Activated CD8-positive, alpha-beta memory T cell treated with anti-CD3 and anti-CD28 coated beads for 36 hours (primary cell): ENCODE measurements at regions not wholly inside any gene's neighbourhood (a gene's known extent, or its start where the extent isn't known, plus 50 kb on each side); places are given as distances from the start of the nearest gene placed in this dataset.
"Not testable (repeated sequence)": the region's sequence is repeated elsewhere in the genome, so short reads cannot be mapped to it uniquely, and the experiment has no call there.

Experiments
- CTCF ChIA-PET: fragments of 350-600 bp; sonication (Branson Sonifier 250); formaldehyde crosslinking; loops from one replicate; lab custom pipeline; 2021; ENCODE audit warnings: antibody characterized with exemption; lab: Charles Lee
- POLR2A ChIA-PET: fragments of 350-600 bp; sonication (Branson Sonifier 250); formaldehyde crosslinking; loops from one replicate; lab custom pipeline; 2021; ENCODE audit warnings: antibody characterized with exemption; lab: Charles Lee

- CTCF ChIA-PET = no interaction called here
- POLR2A ChIA-PET = no interaction called here
Measured at GRCh38 chr6:140176306-140176705, 801.9 kb upstream of the CITED2 start.

GRCh38 chr6:140175486-140175885 is 801.0 kb upstream of the CITED2 start:
- ChIA-PET POLR2A (no interaction called here), CTCF (no interaction called here)

GRCh38 chr6:140174524-140174923 is 800.1 kb upstream of the CITED2 start:
- ChIA-PET POLR2A (no interaction called here), CTCF (no interaction called here)

DNA sequence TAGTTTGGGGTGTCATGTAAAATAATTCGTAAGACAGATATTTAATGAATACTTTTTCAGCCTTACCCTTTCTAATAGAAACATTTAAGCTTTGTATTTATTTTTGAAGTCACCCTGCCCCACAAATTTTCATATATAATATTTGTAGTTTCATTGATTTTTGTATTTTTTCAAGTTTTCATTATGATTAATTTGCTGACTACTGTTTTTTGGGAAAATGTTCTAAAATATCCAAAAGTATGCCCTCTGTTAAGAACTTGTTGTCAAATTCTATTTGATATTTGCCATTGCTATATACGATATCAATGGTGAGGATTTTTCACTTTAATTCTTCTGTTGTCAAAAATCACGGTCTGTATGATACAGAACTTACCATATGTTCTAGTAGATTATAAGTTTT is 793.9 kb upstream of the CITED2 start:
- POLR2A ChIA-PET = no interaction called here
- CTCF ChIA-PET = no interaction called here

- CTCF ChIA-PET = no interaction called here
- POLR2A ChIA-PET = no interaction called here
Measured at GRCh38 chr6:140160909-140161308, 786.5 kb upstream of the CITED2 start.

DNA sequence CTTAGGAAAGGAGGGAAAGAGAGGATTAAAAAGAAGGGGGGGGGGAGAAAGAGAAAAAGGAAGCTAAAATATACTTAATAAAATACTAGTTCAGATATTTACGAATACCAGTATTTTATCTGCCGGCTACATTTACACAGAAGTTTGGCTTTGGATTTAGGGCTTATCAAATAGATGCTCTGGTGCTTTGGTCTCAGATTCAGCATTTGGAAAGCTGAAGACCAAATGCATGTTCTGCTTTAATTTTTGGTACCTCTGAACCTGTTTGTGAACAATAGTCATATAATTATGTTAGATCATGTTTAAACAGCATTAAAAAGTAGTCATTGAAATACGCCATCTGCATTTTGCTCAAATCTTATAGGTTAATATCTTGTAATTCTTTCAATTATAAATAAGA is 786.0 kb upstream of the CITED2 start:
- POLR2A ChIA-PET = no interaction called here

GRCh38 chr6:140156131-140156530 is 781.7 kb upstream of the CITED2 start:
- ChIA-PET POLR2A (no interaction called here), CTCF (no interaction called here)

More for the DNA sequence above, 786.0 kb upstream of the CITED2 start:
- CTCF ChIA-PET = no interaction called here

GRCh38 chr6:140155451-140156126 is 781.1 kb upstream of the CITED2 start:
- CTCF ChIA-PET = no interaction called here
- POLR2A ChIA-PET = no interaction called here

DNA sequence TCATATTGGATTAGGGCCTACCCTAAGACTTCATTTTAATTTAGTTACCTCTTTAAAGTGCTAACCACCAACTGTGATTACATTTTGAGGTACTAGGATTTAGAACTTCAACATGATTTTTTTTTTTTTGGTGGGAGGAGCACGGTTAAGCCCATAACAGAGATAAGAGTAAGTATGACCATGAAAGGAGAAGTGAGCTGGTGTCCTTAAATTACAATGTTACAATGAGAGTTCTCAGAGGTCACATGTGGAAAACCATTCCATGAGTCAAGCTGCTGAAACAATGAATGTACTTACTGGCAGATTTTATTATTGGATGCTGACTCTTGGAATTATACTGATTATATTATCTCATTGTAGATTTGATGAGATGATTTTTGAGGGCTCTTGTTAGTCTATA is 779.3 kb upstream of the CITED2 start:
- POLR2A ChIA-PET = no interaction called here
- CTCF ChIA-PET = no interaction called here

DNA sequence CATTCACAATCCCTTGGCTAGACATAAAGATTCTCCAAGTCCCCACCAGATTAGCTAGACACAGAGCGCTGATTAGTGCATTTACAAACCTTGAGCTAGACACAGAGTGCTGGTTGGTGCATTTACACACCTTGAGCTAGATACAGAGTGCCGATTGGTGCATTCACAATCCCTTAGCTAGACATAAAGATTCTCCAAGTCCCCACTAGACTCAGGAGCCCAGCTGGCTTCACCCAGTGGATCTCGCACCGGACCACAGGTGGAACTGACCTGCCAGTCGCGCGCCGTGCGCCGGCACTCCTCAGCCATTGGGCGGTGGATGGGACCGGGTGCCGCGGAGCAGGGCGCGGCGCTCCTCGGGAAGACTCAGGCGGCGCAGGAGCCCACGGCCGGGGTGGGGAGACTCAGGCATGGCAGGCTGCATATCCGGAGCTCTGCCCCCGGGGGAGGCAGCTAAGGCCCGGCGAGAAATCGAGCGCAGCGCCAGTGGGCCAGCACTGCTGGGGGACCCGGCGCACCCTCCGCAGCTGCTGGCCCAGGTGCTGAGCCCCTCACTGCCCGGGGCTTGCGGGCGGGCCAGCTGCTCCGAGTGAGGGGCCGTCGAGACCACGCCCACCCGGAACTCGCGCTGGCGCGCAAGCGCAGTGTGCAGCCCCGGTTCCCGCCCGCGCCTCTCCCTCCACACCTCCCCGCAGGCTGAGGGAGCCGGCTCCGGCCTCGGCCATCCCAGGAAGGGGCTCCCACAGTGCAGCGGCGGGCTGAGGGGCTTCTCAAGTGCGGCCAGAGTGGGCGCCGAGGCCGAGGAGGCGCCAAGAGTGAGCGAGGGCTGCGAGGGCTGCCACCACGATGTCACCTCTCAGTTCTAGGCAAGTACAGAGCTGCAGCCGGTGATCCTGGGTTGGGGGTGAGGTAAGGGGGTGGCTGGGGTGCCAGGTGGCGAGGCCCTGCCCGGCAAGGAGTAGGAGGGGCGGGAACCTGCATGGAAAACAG is 773.7 kb upstream of the CITED2 start:
- CTCF ChIA-PET, POLR2A ChIA-PET: not testable (repeated sequence)

DNA sequence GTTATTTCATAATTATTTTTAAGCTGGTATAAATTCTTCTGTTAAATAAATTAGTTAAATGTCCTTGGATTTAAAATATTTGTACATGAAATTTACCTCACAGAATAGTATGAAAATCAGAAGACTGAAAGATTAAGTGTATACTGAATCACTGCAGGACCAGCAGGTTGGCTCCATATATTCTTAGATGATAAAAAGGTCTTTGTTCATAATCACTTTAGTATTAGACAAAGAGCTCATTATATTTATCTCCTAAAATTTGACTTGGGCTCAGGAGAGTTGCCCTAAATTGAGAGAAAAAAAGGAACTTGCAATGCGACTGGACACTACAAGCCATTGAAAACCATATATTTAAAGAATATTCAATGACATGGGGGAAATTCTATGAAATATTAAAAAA is 766.4 kb upstream of the CITED2 start:
- ChIA-PET CTCF (no interaction called here), POLR2A (no interaction called here)

DNA sequence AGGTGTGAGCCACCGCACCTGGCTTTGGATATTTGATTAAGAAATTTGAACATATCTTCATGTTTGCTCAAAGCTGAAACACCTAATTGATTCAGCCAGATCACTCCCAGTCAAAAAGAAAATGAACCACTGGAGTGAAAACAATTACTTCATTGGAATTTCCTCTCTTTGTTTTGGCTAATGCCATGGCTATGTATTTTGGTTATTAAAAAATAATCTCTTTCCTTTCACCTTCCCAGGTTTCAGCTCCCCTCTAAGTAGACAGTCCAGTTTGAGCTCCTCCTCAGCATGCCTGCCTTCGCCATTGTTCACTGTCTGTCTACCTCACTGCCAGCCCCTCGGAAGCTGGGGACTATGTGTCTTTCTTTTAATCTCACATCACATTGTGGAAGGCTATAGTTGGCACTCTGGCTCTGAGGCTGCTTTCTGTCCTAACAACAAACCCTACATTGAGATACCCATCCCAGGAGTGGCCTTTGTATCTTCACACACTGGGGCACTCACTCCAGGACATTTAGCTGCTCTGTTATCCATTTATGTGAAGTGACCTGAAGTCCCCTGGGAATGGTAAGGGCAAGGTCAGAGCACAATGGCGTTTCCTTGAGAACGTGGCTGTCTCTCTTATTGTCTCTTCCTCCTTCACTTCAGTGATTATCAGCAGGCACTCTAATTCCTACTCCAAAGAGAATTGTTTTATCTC is 764.0 kb upstream of the CITED2 start:
- ChIA-PET CTCF (no interaction called here), POLR2A (no interaction called here)

DNA sequence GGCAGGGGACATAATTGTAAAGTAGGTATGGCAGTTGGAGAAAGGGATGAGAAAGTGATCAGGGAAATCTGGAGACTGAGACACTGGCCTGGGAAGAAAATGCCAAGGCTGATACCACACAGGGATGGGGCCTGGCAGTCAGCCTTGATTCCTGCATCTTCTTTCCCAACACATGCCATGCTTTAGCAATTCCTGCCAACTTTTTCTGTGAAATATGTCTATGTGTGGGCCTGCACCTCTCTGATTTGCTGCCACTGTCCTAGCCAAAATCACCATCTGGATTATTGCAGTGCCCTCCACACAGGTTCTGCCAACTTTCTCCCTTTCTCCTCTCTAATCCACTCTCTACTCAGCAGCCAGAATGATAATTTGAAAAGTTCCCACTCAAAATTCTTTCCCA is 759.8 kb upstream of the CITED2 start:
- ChIA-PET CTCF (no interaction called here), POLR2A (no interaction called here)

- ChIA-PET POLR2A (no interaction called here), CTCF (no interaction called here)
Measured at GRCh38 chr6:140130074-140130473, 755.6 kb upstream of the CITED2 start.

GRCh38 chr6:140124498-140124897 is 750.0 kb upstream of the CITED2 start:
- ChIA-PET POLR2A (no interaction called here), CTCF (no interaction called here)

DNA sequence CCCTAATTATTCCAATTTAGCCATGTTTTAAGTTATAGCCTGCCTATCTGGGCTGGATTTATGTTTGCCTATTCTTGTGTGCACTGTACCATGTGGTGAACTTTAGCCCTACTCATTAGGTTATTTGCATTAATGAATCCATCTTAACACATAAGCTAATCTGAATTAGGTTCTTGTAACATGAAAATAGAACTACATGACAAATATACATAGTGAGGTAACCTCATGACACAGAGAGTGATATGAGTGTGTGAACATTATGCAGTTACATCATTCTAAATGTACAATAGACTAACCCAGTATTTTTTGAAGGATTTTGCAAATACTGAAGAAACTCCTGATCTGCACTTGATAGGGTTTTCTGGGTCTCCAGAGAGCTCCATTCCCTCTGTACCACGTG is 733.7 kb upstream of the CITED2 start:
- ChIA-PET POLR2A (no interaction called here), CTCF (no interaction called here)

DNA sequence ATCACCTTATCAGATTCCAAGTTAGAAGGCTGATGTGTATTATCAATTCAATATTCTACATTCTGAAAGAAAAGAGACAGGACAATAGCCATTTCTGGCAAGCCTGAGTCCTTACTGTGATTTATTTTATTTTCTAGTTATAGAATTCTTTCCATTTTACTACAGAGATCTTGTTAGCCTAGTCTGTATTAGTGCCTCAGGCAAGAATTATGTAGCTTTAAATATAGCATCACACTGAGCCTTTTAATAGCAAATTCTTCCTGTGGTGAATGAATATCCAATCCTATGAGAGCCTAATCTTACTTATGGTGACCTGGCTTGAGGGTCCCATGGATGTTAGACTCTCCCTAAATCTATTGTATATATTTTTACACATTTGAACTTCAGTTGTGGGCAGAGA is 732.8 kb upstream of the CITED2 start:
- POLR2A ChIA-PET = no interaction called here
- CTCF ChIA-PET = no interaction called here

GRCh38 chr6:140105857-140106256 is 731.4 kb upstream of the CITED2 start:
- POLR2A ChIA-PET = no interaction called here
- CTCF ChIA-PET = no interaction called here

- POLR2A ChIA-PET = no interaction called here
- CTCF ChIA-PET = no interaction called here
Measured at GRCh38 chr6:140105241-140105640, 730.8 kb upstream of the CITED2 start.

DNA sequence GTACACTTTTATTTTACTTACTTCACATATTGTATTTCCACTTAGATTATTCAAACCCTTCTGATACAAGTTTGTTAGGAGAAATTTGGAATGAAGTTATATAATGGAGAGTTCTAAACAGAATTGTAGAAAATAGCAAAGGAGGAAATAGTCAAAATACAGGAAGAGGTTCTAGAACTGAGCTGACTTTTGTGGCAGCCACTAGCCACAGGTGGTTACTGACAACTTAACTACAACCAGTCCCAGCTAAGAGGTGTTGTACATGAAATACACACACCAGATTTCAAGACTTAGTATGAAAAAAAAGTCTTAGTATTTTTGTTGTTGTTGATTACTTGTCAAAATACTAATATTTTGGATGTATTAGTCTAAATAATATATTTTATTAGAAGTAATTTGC is 727.4 kb upstream of the CITED2 start:
- ChIA-PET CTCF (no interaction called here), POLR2A (no interaction called here)
